ENCODE measurements at regions not wholly inside any gene's neighbourhood (a gene's known extent, or its start where the extent isn't known, plus 50 kb on each side); places are given as distances from the start of the nearest gene placed in this dataset.
"Not testable (repeated sequence)": the region's sequence is repeated elsewhere in the genome, so short reads cannot be mapped to it uniquely, and the experiment has no call there.

DNA sequence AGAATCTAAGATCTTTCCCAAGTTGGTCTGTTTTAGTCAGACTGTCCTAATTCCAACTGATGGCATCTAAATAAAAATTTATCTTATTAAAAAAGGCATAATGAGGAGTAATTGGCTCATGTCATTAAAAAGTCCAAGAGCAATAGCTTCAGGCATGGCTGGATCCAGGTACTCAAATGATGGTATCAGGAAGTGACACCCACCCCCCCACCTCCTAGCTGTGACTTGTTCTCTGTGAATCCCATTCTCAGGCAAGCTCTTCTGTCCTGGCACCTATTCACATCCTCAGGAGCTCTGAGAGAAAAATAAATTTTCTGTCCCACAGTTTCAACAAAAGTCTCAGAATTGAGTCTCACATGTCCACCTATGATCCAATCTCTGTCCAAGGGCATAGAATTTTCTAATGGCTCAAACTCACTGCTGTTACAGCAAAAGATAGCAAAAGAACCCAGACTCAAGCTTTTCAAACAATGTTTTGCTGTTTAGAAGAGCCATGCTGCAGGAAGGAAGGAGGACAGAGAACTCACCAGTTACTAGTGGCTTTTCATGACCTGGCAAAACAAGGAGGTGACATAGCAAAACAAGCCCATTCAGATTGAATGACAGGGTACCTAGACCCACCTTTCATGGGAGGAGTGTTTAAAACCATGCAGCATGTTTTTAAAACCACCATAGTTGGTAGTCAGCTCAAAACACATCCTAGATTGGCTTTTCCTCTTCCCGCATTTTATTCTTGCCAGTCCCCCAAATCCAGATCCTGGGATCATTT lies 496.1 kb downstream of the PREX1 start:
- H3K4me1 Mint-ChIP-seq, result no peaks in the 10 kb centered on the region
- no peak overlapping the region for H3K27ac Mint-ChIP-seq
- H3K9me3 Mint-ChIP-seq, result no peaks in the 10 kb centered on the region
- ATAC-seq (ENCODE audit: low read depth) (no peak), DNase-seq (ENCODE audit: low spot score in 2 of 2) (no peak)
- H3K4me3 Mint-ChIP-seq, result no peak overlapping the region
- H3K27me3 Mint-ChIP-seq, result peaks cover 8% of the 10 kb centered on the region
- no peaks in the 10 kb centered on the region for H3K36me3 Mint-ChIP-seq

DNA sequence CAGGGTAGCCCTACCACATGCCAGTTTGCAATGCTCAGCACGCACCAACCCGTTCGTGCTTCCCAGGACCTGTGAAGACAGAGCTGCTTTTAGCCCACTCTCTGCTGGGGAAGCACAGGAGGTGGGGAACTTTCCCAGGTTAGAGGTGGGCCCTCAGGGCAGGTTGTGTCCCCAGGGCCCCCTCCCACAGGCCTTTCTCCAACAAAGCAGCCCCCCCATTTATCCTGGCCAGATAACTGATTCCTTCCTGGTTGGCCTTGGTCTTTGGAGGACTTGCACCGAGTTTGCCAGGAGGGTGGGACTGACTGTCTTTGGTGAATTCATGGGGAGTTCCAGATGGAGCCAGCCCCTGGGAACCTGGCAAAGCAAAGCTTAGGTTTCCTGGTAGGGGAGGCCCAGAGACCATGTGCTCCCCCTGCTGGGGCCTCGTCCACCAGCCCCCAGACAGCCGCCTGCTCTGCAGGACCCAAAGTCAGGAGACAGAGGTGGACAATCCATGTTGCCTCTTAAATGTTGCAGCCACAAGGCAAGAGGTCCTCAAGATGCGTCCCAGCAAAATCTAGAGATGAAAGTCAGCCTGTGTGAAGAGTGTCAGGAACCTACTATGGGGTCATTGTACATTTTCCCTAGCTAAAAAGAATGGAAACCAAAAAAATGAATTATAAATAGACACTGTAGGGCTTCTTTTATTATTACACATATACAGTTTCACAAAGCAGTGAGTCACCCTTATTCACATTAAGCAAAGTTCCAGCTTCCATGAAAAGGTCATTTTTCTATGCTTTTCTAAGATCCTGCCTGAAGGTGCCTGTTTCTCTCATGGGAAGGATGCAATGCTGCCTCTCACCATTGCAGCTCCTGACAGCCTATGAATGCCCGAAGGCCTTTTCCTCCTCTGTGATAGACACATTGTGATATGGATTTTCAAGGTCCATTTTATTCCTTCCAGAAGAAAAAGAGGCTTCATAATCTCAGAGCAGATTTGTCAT lies 497.8 kb downstream of the PREX1 start:
- ATAC-seq (ENCODE audit: low read depth) (no peak), DNase-seq (ENCODE audit: low spot score in 2 of 2) (no peak)
- Mint-ChIP-seq H3K4me3 (no peak overlapping the region), H3K36me3 (no peaks in the 10 kb centered on the region), H3K27me3 (peaks cover 19% of the 10 kb centered on the region), H3K4me1 (peaks cover 4% of the 10 kb centered on the region), H3K27ac (no peak overlapping the region), H3K9me3 (no peaks in the 10 kb centered on the region)

DNA sequence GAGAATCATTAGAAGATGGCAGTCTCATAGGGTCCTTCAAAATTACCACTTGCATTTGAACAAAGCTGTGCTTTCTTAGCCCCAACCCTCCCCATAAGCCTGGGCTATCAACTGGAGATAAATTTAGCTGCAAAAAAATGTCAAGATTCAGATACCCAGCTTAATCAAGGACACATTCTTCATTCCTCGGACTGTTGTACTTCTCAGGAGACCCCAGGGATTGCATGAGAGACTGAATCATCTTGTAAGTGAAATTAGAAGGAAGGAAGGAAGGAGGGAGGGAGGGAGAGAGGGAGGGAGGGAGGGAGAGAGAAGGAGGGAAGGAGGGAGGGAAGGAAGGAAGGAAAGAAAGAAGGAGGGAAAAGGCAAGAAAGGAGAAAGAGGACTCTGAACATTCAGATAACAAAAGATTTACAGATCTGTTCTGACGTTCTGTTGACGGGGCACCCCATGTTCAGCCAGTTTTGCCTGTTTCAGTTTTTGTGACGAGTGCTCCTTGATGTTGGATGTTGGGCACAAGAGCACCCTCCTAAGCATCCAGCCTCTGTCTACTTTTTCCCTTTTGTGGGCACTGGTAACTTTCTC lies 498.7 kb downstream of the PREX1 start:
- Mint-ChIP-seq H3K27ac (no peak overlapping the region), H3K4me3 (no peak overlapping the region), H3K9me3 (no peaks in the 10 kb centered on the region), H3K36me3 (no peaks in the 10 kb centered on the region), H3K27me3 (peaks cover 19% of the 10 kb centered on the region), H3K4me1 (peaks cover 4% of the 10 kb centered on the region)
- ATAC-seq (ENCODE audit: low read depth), result no peak
- DNase-seq (ENCODE audit: low spot score in 2 of 2), result no peak

DNA sequence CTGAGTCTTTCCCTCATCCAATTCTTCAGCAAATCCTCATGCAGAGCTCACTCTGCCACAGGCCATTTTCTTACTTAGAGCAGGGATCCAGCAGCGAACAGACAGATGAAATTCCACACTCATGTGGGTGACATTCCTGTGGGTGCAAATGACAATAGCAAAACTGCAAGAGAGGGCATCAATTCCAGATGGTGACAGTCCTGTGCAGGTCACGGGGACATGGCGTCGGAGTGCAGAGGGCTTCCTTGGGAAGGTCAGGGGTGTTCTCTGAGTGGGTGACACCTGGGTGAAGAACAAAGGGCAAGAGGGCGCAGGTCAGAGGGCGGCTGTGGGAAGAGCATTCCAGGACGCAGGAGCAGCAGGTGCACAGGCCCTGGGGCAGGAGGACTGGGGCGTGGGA lies 500.0 kb downstream of the PREX1 start:
- H3K4me1 Mint-ChIP-seq; H3K4me3 Mint-ChIP-seq; ATAC-seq (ENCODE audit: low read depth); DNase-seq (ENCODE audit: low spot score in 2 of 2); H3K27ac Mint-ChIP-seq; H3K9me3 Mint-ChIP-seq; H3K36me3 Mint-ChIP-seq: not testable (repeated sequence)
- peaks cover 19% of the 10 kb centered on the region for H3K27me3 Mint-ChIP-seq

DNA sequence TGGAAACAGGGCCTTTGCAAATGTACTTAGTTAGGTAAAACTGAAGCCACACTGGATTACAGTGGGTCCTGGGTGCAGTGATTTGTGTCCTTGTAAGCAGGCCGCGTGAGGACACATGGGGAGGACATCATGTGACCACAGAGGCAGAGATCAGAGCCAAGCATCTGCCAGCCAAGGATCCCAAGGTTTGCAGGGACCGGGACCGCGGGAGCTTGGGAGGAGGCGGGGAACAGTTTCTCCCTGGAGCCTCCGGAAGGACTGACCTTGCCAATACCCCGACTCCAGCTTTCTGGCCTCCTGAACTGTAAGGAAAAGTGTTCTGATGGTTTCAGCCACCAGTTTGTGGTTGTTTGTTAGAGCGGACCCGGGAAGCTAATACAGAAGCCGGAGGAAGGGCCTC lies 500.9 kb downstream of the PREX1 start:
- Mint-ChIP-seq H3K36me3 (no peaks in the 10 kb centered on the region), H3K4me3 (no peak overlapping the region), H3K9me3 (no peaks in the 10 kb centered on the region), H3K4me1 (peaks cover 4% of the 10 kb centered on the region), H3K27me3 (peaks cover 21% of the 10 kb centered on the region), H3K27ac (no peak overlapping the region)
- no peak for DNase-seq (ENCODE audit: low spot score in 2 of 2)
- no peak for ATAC-seq (ENCODE audit: low read depth)

DNA sequence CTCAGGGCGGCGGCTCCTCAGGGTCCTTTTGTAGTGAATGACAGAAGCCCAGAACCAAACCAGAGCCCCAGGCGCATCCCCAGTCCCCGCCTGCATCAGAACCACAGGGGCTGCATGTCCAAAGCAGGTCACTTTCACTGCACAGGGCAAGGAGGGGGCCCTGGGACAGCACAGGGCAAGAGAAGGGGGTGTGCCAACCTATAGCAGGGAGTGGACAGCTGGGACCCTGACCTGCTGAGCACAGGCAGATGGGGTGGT lies 501.4 kb downstream of the PREX1 start:
- Mint-ChIP-seq H3K27me3 (peaks cover 21% of the 10 kb centered on the region), H3K36me3 (no peaks in the 10 kb centered on the region), H3K9me3 (no peaks in the 10 kb centered on the region), H3K4me3 (no peak overlapping the region), H3K4me1 (peaks cover 4% of the 10 kb centered on the region), H3K27ac (no peak overlapping the region)
- no peak for ATAC-seq (ENCODE audit: low read depth)
- no peak for DNase-seq (ENCODE audit: low spot score in 2 of 2)

DNA sequence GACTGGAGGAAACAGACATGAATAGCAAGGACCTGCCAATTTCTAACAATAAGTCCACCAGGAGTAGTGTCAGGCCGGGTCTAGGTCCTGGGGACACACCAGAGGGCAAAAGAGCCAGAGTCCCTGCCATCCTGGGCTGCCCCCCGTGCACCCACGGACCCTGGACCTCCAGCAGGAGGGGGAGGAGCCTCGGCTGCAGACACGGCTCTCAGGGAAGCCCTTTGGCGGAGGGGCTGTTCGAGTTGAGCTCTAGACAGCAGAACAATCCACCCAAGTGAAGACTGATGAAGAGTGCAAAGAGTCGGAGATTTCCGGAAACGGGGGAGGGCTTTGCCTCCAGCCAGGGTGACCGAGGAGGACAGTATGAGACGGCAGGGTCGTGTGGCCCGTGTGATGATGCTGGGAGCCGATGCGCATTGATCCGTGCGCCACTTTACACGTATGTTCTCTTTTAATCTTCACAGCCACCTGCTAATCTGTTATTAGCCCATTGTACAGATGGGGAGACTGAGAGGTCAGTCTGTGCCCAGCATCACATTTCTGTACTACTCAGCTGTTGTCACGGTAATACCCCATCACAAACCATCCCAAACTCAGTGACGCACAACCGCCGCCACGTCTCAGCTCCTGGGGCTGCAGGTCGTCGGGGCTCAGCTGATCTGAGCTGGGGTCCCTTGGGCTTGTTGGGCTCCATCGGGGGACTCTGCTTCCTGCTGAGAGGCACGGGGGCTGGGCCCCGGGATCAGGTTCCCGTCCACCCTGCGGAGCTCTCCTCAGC lies 502.0 kb downstream of the PREX1 start:
- Mint-ChIP-seq H3K27me3 (peaks cover 21% of the 10 kb centered on the region), H3K36me3 (no peaks in the 10 kb centered on the region), H3K4me3 (no peak overlapping the region), H3K27ac (no peak overlapping the region), H3K9me3 (no peaks in the 10 kb centered on the region), H3K4me1 (peaks cover 4% of the 10 kb centered on the region)
- no peak for ATAC-seq (ENCODE audit: low read depth)
- no peak for DNase-seq (ENCODE audit: low spot score in 2 of 2)

DNA sequence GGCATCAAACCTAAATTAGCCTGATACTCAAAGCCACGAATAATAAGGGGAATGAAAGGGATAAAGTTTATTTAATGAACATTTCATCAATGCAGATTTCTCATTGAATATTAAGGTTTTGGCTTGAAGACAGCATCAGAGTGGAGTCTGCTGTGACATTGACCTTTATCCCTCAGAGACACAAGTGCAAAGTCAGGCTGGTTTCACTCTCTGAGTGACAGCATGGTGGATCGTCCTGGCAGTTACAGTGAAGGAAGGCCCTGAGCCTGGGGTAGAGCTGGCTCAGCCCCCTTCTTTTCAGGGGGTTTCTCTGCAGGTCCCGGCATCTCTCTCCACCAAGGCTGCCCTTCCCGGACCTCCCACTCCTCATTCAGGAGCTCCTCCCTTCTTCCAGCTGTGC lies 503.1 kb downstream of the PREX1 start:
- H3K27ac Mint-ChIP-seq, result no peak overlapping the region
- peaks cover 4% of the 10 kb centered on the region for H3K4me1 Mint-ChIP-seq
- ATAC-seq (ENCODE audit: low read depth), result no peak
- H3K27me3 Mint-ChIP-seq, result peaks cover 24% of the 10 kb centered on the region
- no peak overlapping the region for H3K4me3 Mint-ChIP-seq
- DNase-seq (ENCODE audit: low spot score in 2 of 2), result no peak
- H3K36me3 Mint-ChIP-seq, result no peaks in the 10 kb centered on the region
- H3K9me3 Mint-ChIP-seq, result no peaks in the 10 kb centered on the region

DNA sequence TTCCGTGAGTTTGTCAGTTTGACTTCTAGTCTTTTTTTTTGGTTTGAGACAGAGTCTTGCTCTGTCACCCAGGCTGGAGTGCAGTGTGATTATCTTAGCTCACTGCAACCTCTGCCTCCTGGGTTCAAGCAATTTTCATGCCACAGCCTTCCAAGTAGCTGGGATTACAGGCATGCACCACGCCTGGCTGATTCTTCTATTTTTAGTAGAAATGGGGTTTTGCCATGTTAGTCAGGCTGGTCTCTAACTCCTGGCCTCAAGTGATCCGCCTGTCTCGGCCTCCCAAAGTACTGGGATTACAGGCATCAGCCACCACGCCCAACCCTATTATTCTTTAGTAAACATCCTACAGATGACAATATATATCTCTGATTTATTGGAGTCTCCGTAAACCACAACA lies 506.5 kb downstream of the PREX1 start:
- peaks cover 4% of the 10 kb centered on the region for H3K4me1 Mint-ChIP-seq
- no peaks in the 10 kb centered on the region for H3K9me3 Mint-ChIP-seq
- ATAC-seq (ENCODE audit: low read depth) (no peak), DNase-seq (ENCODE audit: low spot score in 2 of 2) (no peak)
- H3K4me3 Mint-ChIP-seq, result no peak overlapping the region
- peaks cover 16% of the 10 kb centered on the region for H3K27me3 Mint-ChIP-seq
- H3K36me3 Mint-ChIP-seq, result no peaks in the 10 kb centered on the region
- H3K27ac Mint-ChIP-seq, result no peak overlapping the region

DNA sequence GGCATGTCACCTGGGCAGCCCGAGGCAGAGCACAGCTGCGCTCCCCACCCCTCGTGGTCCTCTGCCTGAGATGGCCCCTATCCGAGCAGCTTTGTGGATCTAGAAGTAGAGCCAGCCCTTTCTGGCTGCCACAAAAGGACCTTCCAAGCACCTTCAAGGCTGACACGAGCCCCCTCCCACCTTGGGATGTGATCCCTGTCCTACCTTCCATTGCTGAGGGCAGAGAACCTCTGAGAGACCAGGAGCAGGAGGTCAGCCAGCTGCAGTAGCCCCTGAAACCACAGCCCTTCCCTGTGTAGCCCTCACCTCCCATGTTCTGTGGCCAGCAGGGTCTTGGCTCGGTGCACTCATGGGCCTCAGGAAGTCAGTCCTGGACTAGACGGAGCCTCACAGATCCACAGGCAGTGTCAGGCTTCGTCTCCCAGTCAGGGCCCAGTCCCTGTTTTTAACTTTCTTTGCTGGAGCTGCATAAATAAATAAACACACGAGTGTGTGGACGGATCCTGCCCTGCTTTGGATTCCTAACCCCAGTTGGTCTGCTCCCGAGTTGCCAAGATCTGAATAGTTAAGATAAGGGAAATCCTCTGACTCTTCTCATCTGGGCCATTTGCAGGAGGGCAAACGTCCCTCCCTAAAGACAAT lies 507.7 kb downstream of the PREX1 start:
- Mint-ChIP-seq H3K27me3 (peaks cover 9% of the 10 kb centered on the region), H3K36me3 (no peaks in the 10 kb centered on the region), H3K4me3 (no peak overlapping the region), H3K9me3 (no peaks in the 10 kb centered on the region), H3K4me1 (no peaks in the 10 kb centered on the region), H3K27ac (no peak overlapping the region)
- DNase-seq (ENCODE audit: low spot score in 2 of 2) (no peak), ATAC-seq (ENCODE audit: low read depth) (no peak)

DNA sequence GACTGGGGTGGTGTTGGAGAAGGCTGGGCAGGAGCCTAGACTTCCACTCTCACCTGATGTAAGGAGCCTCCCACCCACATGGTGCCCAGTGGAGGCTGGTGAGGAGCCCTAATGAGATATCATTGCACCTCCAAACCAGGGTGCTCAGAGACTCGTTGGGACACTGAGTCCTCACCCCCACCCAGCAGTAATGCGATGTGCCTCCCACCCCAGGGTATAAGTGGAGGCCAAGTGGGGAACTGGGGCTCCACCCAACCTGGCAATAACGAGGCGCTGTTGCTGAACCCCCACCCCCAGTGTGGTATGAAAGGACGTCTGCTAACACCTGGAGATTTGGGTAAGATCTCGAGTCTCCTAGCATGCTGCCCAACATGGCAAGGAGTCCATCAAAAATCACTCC lies 510.2 kb downstream of the PREX1 start:
- ATAC-seq (ENCODE audit: low read depth) (no peak), DNase-seq (ENCODE audit: low spot score in 2 of 2) (no peak)
- H3K36me3 Mint-ChIP-seq, result no peaks in the 10 kb centered on the region
- H3K4me1 Mint-ChIP-seq, result no peaks in the 10 kb centered on the region
- H3K27ac Mint-ChIP-seq, result no peak overlapping the region
- H3K9me3 Mint-ChIP-seq, result no peaks in the 10 kb centered on the region
- H3K4me3 Mint-ChIP-seq, result no peak overlapping the region
- peaks cover 9% of the 10 kb centered on the region for H3K27me3 Mint-ChIP-seq

DNA sequence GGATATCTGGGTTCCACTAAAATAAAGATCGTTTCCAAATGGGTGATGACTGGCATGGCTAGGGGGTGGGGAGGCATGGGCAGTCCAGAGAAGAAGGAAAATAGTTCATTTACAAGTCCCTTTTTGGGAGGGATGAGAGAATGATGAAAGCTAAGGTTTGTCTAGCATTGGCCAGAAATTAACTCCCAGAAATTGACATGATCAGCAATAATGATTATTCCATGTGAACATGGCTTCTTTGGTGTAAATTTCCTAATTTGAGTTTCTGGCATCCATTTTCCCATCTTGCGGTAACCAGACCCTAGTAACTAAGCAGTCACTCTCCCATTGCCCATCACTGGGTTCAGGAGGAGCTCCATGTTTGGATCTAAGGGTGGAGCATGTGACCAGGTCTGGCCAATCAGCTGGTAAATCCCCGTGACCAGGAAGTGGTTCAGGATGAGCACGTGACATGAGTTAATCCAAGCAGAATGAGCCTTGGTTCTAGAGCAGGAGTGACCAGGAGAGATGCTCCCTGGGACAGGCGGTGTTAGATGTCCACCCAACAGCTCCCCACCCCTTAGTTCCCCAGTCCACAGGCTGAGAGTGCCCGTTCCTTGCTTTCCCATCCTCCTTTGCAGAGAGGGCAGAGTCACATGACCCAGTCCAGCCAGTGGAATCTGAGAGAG lies 512.7 kb downstream of the PREX1 start:
- no peaks in the 10 kb centered on the region for H3K36me3 Mint-ChIP-seq
- no peak overlapping the region for H3K4me3 Mint-ChIP-seq
- H3K4me1 Mint-ChIP-seq, result no peaks in the 10 kb centered on the region
- H3K27me3 Mint-ChIP-seq, result peaks cover 5% of the 10 kb centered on the region
- ATAC-seq (ENCODE audit: low read depth), result no peak
- no peaks in the 10 kb centered on the region for H3K9me3 Mint-ChIP-seq
- H3K27ac Mint-ChIP-seq, result no peak overlapping the region
- DNase-seq (ENCODE audit: low spot score in 2 of 2), result no peak

DNA sequence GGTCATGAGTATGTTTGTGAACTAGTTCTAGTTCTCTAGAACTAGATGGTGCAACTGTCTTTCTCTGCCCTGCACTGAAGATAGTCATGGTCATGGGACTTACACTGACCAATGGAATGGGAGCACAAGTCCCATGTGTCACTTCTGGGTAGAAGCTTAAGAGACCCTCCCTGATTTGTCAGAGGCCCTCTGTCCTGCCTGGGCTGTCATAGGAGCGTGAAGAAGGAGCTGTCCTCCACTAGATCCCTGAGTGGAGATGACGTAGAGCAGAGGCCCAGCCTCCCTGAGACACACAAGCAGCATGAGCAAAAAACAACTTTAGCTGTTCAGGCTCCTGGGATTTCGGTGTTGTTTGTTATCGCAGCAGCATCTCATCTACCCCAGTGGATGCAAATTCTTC lies 514.5 kb downstream of the PREX1 start:
- DNase-seq (ENCODE audit: low spot score in 2 of 2), result no peak
- H3K4me3 Mint-ChIP-seq, result no peak overlapping the region
- no peaks in the 10 kb centered on the region for H3K4me1 Mint-ChIP-seq
- no peak for ATAC-seq (ENCODE audit: low read depth)
- no peak overlapping the region for H3K27ac Mint-ChIP-seq
- H3K36me3 Mint-ChIP-seq, result peaks cover 3% of the 10 kb centered on the region
- peaks cover 3% of the 10 kb centered on the region for H3K9me3 Mint-ChIP-seq
- H3K27me3 Mint-ChIP-seq, result peaks cover 10% of the 10 kb centered on the region

All from memory B cell (primary cell).